NB4 (cell line): ENCODE measurements at regions not wholly inside any gene's neighbourhood (a gene's known extent, or its start where the extent isn't known, plus 50 kb on each side); places are given as distances from the start of the nearest gene placed in this dataset.

ENCODE experiments used
- MYC ChIP-seq: IDR thresholded peaks from 2 replicates; pipeline ENCODE4 v1.6.1; 2011; ENCODE audit warnings: low read depth, low read length
- POLR2A ChIP-seq: IDR thresholded peaks from 2 replicates; pipeline ENCODE4 v1.6.1; 2011; ENCODE audit warnings: mild to moderate bottlenecking; ENCODE audit not compliant: insufficient read length; ENCODE audit errors: extremely low read depth

DNA sequence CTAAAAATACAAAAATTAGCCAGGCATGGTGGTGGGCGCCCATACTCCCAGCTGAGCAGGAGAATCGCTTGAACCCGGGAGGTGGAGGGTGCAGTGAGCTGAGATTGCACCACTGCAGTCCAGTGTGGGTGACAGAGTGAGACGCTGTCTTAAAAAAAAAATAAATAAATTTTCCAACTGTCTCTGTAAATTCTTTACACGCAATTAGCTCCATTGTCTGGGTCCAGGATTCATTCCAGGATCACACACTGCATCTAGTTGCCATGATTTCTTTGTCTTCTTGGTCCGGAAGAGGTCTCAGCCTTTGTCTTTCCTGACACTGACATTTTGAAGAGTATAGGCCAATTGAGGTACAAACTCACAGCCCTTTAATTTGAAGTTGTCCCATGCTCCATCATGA is 167.6 kb upstream of the NYAP2 start:
- TF ChIP-seq POLR2A, result no peak
- TF ChIP-seq MYC, result no peak
